ENCODE measurements at regions not wholly inside any gene's neighbourhood (a gene's known extent, or its start where the extent isn't known, plus 50 kb on each side); places are given as distances from the start of the nearest gene placed in this dataset.

DNA sequence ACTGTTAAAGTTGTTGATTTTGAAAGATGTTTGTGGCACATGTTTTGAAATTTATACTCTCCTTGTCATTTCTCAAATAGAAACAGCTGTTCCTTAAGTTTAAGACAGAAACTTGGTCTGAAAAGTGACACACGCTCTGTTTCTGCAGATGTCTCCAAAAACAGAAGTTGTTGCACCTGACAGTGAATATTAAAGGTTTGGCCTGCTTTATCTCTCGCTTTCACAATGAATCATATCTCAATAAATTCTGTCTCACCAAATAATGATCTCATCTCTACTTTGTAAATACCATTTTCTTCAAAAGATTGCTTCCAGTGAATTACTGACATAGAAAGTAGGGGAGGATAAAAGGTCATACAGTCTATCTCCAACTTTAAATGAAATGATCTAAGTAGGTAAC lies 294.9 kb upstream of the SYT4 start:
- Histone ChIP-seq H3K4me1 (ENCODE audit: control insufficient read depth in 5 of 5, insufficient read depth in 5 of 5, low read length in 5 of 5) (peaks cover 0 to 4% (median 0%) of the 10 kb centered on the region in 5 donors), H3K27me3 (ENCODE audit: control insufficient read depth in 3 of 3, insufficient read depth in 3 of 3, low read length in 2 of 3) (no peaks in the 10 kb centered on the region), H3K27ac (ENCODE audit: low read depth in 1 of 2, low read length in 1 of 2) (no peak overlapping the region), H3K36me3 (ENCODE audit: control insufficient read depth in 4 of 4, insufficient read depth in 4 of 4, low read length in 4 of 4) (no peaks in the 10 kb centered on the region), H3K9me3 (ENCODE audit: control insufficient read depth in 4 of 4, insufficient read depth in 3 of 4, low read length in 3 of 4) (no peaks in the 10 kb centered on the region), H3K9ac (ENCODE audit: insufficient read depth in 1 of 2, low read length in 2 of 2) (no peak overlapping the region), H3K4me3 (no peak overlapping the region)
- ATAC-seq (ENCODE audit: insufficient read depth, low FRiP score): no peak
- TF ChIP-seq, protein P1, sequence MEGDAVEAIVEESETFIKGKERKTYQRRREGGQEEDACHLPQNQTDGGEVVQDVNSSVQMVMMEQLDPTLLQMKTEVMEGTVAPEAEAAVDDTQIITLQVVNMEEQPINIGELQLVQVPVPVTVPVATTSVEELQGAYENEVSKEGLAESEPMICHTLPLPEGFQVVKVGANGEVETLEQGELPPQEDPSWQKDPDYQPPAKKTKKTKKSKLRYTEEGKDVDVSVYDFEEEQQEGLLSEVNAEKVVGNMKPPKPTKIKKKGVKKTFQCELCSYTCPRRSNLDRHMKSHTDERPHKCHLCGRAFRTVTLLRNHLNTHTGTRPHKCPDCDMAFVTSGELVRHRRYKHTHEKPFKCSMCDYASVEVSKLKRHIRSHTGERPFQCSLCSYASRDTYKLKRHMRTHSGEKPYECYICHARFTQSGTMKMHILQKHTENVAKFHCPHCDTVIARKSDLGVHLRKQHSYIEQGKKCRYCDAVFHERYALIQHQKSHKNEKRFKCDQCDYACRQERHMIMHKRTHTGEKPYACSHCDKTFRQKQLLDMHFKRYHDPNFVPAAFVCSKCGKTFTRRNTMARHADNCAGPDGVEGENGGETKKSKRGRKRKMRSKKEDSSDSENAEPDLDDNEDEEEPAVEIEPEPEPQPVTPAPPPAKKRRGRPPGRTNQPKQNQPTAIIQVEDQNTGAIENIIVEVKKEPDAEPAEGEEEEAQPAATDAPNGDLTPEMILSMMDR (IDR thresholded peaks at IDR 0.05; ENCODE audit: control extremely low read depth, extremely low read depth): no peak
- DNase-seq: no peak
- 70 to 88% methylated on average over 2 of the region's 2 CpGs for WGBS, 2 donors

DNA sequence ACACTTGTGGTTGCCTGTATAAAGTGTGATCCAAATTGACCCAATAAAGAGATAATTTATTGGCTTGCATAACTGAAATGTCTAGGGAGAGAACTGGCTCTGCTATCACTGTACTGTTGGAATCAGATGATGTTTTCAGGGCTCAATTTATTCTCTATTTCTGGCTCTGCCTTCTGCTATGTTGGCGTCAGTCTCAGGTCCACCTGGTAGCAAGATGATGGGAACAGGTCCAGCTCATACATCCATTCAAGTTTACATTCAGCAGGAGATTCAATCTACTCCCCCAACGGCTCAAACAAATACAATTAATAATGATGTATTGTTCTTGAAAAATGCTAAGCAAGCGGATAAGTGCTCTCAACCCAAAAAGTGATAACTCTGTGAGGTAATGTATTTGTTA lies 297.7 kb upstream of the SYT4 start:
- DNase-seq (peak in 1 of 3 donors; percentile 4), ATAC-seq (ENCODE audit: insufficient read depth, low FRiP score) (no peak)
- 49 to 82% methylated on average over 3 of the region's 3 CpGs for WGBS, 2 donors
- Histone ChIP-seq H3K27me3 (ENCODE audit: control insufficient read depth in 3 of 3, insufficient read depth in 3 of 3, low read length in 2 of 3) (no peaks in the 10 kb centered on the region), H3K9ac (ENCODE audit: insufficient read depth in 1 of 2, low read length in 2 of 2) (no peak overlapping the region), H3K27ac (ENCODE audit: low read depth in 1 of 2, low read length in 1 of 2) (no peak overlapping the region), H3K36me3 (ENCODE audit: control insufficient read depth in 4 of 4, insufficient read depth in 4 of 4, low read length in 4 of 4) (no peaks in the 10 kb centered on the region), H3K4me1 (ENCODE audit: control insufficient read depth in 5 of 5, insufficient read depth in 5 of 5, low read length in 5 of 5) (peaks cover 0 to 10% (median 0%) of the 10 kb centered on the region in 5 donors), H3K9me3 (ENCODE audit: control insufficient read depth in 4 of 4, insufficient read depth in 3 of 4, low read length in 3 of 4) (no peaks in the 10 kb centered on the region), H3K4me3 (no peak overlapping the region)
- TF ChIP-seq, protein P1 (IDR thresholded peaks at IDR 0.05; ENCODE audit: control extremely low read depth, extremely low read depth): no peak

DNA sequence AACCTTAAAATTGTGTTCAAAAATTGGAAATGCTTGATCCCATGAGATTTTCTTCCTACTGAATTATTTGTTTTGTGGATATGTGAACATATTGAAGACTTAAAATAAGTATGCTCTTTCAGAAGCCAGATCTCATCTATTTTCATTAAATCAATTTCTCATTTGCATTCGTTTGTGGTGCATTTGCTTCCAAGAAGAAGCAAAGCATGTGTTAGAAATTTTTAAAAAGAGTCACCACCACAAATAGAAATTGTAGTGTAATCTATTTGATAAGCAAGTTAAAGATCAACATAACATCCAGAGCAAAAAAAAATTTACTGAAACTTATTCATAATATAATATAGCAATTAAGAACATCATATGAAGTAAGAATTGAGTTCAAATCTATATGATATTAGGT lies 300.9 kb upstream of the SYT4 start:
- 77 to 82% methylated on average over 1 of the region's 1 CpG for WGBS, 2 donors
- no peaks in the 10 kb centered on the region for H3K27me3 ChIP-seq (ENCODE audit: control insufficient read depth in 3 of 3, insufficient read depth in 3 of 3, low read length in 2 of 3)
- peaks cover 0 to 10% (median 1%) of the 10 kb centered on the region in 5 donors for H3K4me1 ChIP-seq (ENCODE audit: control insufficient read depth in 5 of 5, insufficient read depth in 5 of 5, low read length in 5 of 5)
- no peaks in the 10 kb centered on the region for H3K36me3 ChIP-seq (ENCODE audit: control insufficient read depth in 4 of 4, insufficient read depth in 4 of 4, low read length in 4 of 4)
- ATAC-seq (ENCODE audit: insufficient read depth, low FRiP score) (no peak), DNase-seq (no peak)
- no peaks in the 10 kb centered on the region for H3K9me3 ChIP-seq (ENCODE audit: control insufficient read depth in 4 of 4, insufficient read depth in 3 of 4, low read length in 3 of 4)
- no peak overlapping the region for H3K27ac ChIP-seq (ENCODE audit: low read depth in 1 of 2, low read length in 1 of 2)
- no peak overlapping the region for H3K9ac ChIP-seq (ENCODE audit: insufficient read depth in 1 of 2, low read length in 2 of 2)
- TF ChIP-seq, protein P1 (IDR thresholded peaks at IDR 0.05; ENCODE audit: control extremely low read depth, extremely low read depth): no peak
- H3K4me3 ChIP-seq: no peak overlapping the region

DNA sequence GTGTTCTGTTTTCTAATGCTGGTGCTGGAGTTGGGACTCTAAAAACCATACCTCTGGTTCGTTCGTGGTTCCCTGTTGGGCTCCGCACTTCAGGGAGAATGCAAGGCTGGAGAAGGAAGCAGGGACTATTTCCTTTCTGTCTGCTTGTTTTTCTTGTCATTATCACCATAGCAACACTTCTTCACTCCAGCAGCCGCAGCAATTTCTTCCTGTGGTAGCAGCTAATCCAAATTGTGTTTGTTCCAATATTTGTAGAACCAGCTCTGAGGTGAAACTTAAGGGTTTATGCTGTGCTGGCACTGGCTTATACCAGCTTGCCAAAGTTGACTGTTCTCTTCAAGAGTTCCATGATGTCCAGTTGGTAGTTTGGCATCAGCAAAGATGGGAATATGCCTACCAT lies 301.4 kb upstream of the SYT4 start:
- Histone ChIP-seq H3K4me3 (no peak overlapping the region), H3K27ac (ENCODE audit: low read depth in 1 of 2, low read length in 1 of 2) (no peak overlapping the region), H3K27me3 (ENCODE audit: control insufficient read depth in 3 of 3, insufficient read depth in 3 of 3, low read length in 2 of 3) (no peaks in the 10 kb centered on the region), H3K36me3 (ENCODE audit: control insufficient read depth in 4 of 4, insufficient read depth in 4 of 4, low read length in 4 of 4) (no peaks in the 10 kb centered on the region), H3K9ac (ENCODE audit: insufficient read depth in 1 of 2, low read length in 2 of 2) (no peak overlapping the region), H3K9me3 (ENCODE audit: control insufficient read depth in 4 of 4, insufficient read depth in 3 of 4, low read length in 3 of 4) (no peaks in the 10 kb centered on the region), H3K4me1 (ENCODE audit: control insufficient read depth in 5 of 5, insufficient read depth in 5 of 5, low read length in 5 of 5) (peaks cover 0 to 10% (median 1%) of the 10 kb centered on the region in 5 donors)
- TF ChIP-seq, protein P1 (IDR thresholded peaks at IDR 0.05; ENCODE audit: control extremely low read depth, extremely low read depth): no peak
- WGBS, 2 donors: 14 to 41% methylated on average over 4 of the region's 4 CpGs
- ATAC-seq (ENCODE audit: insufficient read depth, low FRiP score) (no peak), DNase-seq (peak; percentile 40 to 65 (median 64))

Data from lung (tissue), 11 donors.